HG02763 (cell line): ENCODE measurements at regions not wholly inside any gene's neighbourhood (a gene's known extent, or its start where the extent isn't known, plus 50 kb on each side); places are given as distances from the start of the nearest gene placed in this dataset.

Experiments
- ATAC-seq: cut with Tn5 transposase; IDR thresholded peaks from one replicate; pipeline ENCODE4 v1.9.1; 2021; ENCODE audit warnings: mild to moderate bottlenecking, moderate library complexity; ENCODE audit not compliant: unreplicated experiment

GRCh38 chr7:47666164-47666862 is 84.4 kb upstream of the TNS3 start:
- ATAC-seq = no peak

- ATAC-seq = no peak
These were observed 82.8 kb upstream of the TNS3 start for GRCh38 chr7:47664650-47665195.

- ATAC-seq = no peak
These were observed 81.9 kb upstream of the TNS3 start for GRCh38 chr7:47663851-47664250.

GRCh38 chr7:47663213-47663612 is 81.3 kb upstream of the TNS3 start:
- no peak for ATAC-seq

GRCh38 chr7:47661051-47661714 is 79.3 kb upstream of the TNS3 start:
- peak; percentile 64 for ATAC-seq

GRCh38 chr7:47659664-47660462 is 78.0 kb upstream of the TNS3 start:
- ATAC-seq = no peak

- ATAC-seq = no peak
These were observed 77.2 kb upstream of the TNS3 start for GRCh38 chr7:47658886-47659635.

- ATAC-seq = no peak
These were observed 75.2 kb upstream of the TNS3 start for GRCh38 chr7:47657126-47657525.

- no peak for ATAC-seq
These were observed 72.9 kb upstream of the TNS3 start for GRCh38 chr7:47654672-47655298.

- ATAC-seq = no peak
These were observed 71.9 kb upstream of the TNS3 start for GRCh38 chr7:47653550-47654411.

GRCh38 chr7:47652591-47652990 is 70.7 kb upstream of the TNS3 start:
- no peak for ATAC-seq

- no peak for ATAC-seq
These were observed 69.7 kb upstream of the TNS3 start for GRCh38 chr7:47651355-47652317.

GRCh38 chr7:47649919-47650318 is 68.0 kb upstream of the TNS3 start:
- ATAC-seq = no peak

- ATAC-seq = no peak
These were observed 66.5 kb upstream of the TNS3 start for GRCh38 chr7:47648275-47648925.

GRCh38 chr7:47647918-47648250 is 66.0 kb upstream of the TNS3 start:
- no peak for ATAC-seq

GRCh38 chr7:47647181-47647917 is 65.4 kb upstream of the TNS3 start:
- ATAC-seq = peak; percentile 67

GRCh38 chr7:47643716-47644400 is 61.9 kb upstream of the TNS3 start:
- no peak for ATAC-seq
